HG02840 (cell line): ENCODE measurements at regions not wholly inside any gene's neighbourhood (a gene's known extent, or its start where the extent isn't known, plus 50 kb on each side); places are given as distances from the start of the nearest gene placed in this dataset.
"Not testable (repeated sequence)": the region's sequence is repeated elsewhere in the genome, so short reads cannot be mapped to it uniquely, and the experiment has no call there.

ENCODE experiments used
- ATAC-seq: cut with Tn5 transposase; IDR thresholded peaks from one replicate; pipeline ENCODE4 v1.9.1; 2021; ENCODE audit warnings: mild to moderate bottlenecking, moderate library complexity, moderate number of reproducible peaks; ENCODE audit not compliant: unreplicated experiment, low FRiP score

DNA sequence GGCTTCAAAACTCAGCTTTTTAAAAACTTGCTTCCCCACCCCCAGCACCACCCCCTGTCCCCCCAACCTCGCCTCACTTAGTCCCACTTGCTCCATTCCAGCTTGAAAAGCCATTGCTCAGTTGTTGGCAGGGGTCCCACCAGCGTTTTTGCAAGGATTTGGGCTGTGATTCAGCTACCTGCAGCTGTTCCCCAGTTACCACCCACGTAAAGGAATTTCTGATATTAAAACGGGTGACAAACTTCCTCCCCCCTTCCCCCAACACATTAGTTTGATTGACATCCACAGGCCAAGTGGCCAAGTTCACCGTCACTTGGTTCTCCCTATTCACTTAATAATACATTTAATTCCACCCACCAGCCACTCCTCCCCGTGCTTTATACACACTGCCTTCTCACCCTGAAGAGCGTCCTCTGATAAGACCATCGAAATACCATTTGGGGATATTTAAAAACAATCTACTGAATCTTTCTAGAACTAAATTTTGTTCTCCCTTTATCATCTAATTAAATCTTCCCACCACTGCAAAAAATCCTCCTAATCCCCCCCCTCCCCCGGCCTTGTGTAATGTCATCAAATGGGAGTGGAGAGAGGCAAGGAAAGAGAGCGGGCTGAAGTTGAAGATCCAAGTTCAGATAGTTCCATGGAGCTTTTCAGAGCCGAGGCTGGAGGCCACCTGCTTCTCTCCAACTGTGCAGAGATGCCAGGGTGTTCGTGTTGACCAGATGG, 55.1 kb downstream of the SOX9 start:
- no peak for ATAC-seq

GRCh38 chr17:72176516-72176851, 55.7 kb downstream of the SOX9 start:
- no peak for ATAC-seq

DNA sequence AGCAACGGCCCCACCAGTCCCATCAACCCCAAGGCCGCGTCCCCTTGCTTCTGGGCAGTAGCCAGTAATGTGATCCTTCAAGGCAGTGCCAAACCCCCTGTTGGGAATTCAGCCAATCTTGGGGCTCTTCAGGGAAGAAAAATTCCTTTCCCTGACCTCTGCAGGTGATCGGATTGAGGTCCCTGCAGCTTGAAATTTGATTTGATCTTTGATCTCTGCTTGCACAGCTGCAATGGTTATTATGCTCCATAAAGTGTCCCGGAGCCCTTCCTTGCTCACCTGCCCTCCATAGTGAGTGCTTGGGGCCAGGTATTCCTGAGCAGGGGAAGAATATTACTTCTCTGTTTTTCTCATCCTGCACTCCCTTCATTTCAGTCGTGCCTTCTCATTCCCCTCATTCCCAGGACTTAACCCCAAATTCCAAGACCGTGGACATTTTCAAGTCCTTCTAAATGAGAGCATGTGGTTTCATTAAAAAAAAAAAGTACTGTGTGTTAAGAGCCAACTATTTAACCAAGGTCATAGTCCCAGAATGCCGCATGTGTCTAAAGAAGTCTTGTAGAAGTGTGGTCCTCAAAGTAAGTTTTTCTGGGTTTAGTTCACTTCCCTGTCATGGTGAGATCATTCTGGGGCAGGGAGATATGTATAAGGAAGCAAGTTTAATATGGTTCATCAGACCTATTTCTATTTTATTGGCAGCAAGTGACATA, 56.3 kb downstream of the SOX9 start:
- no peak for ATAC-seq

DNA sequence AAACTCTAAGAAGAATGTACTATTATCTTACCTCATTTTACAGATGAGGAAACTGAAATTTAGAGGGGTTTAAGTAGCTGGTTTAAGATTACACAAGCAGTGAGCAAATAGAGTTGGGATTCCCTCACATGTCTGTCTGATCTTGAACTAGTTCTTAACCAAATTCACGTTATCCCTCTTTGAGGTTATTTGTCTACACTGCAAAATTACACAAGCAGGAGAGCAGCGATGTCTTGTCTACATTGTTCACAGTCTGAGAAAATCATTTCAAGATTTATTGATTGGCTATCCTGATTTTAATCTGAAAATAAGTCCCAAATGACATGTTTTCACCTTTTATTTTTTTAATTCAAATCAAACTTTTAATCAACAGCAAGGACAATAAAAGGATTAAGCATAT, 56.9 kb downstream of the SOX9 start:
- no peak for ATAC-seq

DNA sequence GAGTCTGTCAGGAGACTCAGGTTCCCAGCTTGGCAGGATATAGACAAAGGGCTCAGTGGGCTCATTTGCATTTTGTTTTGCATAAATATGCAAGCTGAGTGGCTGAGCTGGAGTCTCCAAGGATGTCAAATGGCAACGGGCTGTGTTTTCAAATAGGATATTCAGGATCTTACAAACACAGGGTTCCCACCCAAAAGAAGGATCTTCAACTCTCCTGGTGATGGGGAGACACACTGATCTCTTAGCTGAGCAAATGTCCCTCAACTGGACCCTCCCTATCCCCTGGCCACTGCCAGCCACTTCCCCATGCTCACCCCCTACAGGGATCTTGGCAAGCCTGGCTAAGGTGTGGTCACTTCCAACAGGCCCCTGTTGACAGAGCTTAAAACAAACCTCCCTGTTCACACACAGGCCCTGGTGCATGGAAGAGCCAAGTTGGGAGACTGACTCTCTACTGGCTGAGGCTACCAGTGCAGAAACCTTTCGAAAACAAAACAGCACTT, 61.6 kb downstream of the SOX9 start:
- no peak for ATAC-seq

- no peak for ATAC-seq
These were observed 62.4 kb downstream of the SOX9 start for GRCh38 chr17:72183194-72183685.

GRCh38 chr17:72184805-72185204, 64.0 kb downstream of the SOX9 start:
- no peak for ATAC-seq

DNA sequence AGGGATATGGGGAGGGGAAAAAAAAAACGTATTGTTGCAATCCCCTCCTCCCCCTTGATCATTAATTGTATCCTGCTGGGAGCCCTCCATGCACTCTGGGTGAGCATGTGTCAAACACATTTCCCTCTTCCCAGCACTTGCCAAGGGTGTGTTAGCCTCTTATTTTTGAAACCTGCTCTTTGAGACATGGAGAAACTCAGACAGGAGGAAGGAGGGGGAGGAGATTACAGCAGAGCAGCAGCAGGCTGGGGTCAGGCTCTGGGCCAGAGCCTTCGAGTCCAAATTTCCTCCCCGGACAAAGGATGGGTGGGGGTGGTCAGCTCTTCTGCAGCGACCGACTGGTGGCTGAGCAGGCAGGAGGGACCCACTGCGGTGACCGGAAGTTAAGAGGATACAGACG, 64.7 kb downstream of the SOX9 start:
- ATAC-seq: no peak

DNA sequence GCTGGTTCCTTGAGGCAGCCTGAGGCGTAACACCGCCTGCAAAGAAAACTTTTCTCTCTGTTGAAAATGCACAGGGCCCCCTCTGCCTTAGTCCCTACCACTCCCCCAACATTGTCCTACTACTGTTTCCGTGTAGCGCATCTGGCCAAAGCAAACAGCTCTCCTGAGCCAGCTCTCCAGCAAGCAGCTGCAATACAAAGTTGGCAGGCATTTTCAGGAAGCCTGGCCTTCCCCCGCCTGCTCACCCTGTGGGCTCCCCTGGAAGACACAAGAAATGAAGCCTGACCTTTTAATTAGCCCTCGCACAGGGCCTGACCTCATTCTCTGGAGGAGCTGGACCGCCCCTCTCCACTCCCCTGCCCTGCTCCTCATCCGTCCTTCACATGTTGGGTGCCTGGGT, 66.7 kb downstream of the SOX9 start:
- no peak for ATAC-seq

DNA sequence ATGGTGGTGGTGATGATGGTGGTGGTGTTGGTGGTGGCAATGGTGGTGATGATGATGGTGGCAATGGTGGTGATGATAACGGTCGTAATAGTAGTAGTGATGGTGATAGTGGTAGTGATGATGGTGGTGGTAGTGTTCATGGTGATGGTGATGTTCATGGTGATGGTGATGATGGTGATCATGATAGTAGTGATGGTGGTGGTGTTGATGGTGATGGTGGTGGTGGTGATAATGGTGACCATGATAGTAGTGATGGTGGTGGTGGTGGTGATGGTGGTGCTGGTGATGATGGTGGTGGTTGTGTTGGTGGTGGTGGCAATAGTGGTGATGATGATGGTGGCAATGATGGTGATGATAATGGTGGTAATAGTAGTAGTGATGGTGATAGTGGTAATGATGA, 68.0 kb downstream of the SOX9 start:
- no peak for ATAC-seq

GRCh38 chr17:72189768-72190593, 69.2 kb downstream of the SOX9 start:
- no peak for ATAC-seq

DNA sequence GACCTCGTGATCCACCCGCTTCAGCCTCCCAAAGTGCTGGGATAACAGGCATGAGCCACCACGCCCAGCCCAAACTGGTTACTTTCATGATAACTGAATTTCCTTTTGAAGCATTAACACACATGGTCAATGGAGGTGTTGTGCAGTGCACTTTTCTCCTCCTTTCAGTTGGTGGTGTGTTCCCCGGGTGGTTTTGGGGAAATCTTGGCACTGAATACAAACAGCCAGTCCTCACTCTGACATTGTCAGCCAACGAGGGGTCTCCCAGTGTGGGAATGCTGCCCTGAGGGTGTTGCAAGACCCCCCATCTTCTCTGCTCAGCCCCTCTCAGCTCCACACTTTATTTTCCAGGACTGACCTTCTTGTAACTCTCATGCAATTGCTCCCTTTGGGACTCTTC, 70.5 kb downstream of the SOX9 start:
- no peak for ATAC-seq

- ATAC-seq: no peak
These were observed 71.3 kb downstream of the SOX9 start for GRCh38 chr17:72191921-72192799.

DNA sequence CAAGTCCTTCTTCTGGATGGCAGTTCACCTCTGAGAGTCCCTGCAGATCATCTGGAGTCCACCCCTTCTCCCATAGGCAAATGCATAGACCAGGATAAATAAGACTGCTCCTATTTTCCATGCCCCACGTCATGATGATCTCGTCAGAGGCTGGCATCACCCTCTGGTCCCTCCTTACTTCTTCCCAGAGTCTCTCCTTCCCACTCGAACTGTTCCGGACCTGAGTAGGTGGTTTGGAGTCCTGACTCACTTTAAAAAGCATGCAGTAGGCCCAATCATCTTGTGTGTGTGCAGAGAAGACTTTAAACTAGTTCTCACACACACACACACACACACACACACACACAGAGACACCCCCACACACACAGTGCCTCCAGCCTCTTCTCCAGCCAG, 72.0 kb downstream of the SOX9 start:
- ATAC-seq: no peak

DNA sequence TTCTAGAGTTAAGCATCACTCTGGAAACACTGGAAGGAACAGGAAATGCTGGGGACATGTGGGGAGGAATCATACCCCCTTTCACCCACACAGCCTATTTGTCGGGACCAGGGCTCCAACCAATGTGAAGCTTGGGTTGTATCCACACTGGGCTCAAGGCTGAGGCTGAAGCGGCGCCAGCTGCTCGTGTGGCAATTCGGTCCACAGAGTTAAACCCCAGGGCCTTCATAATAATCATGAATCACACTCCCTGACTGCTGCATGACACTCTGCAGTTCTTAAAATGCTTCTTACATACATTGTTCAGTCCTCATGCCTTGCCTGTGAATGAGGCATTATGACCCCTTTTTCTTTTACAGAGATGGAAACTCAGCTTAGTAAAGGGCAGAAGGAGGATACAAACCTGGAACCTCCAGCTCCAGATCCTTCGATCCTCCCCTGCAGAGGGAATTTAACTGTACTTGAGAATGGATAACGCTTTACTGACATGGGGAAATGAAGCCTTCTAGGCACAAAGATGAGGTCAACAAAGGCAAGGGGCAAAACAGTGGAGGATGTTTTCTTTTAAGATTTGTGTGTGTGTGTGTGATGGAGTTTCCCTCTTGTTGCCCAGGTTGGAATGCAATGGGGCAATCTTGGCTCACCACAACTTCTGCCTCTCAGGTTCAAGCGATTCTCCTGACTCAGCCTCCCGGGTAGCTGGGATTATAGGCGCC, 72.7 kb downstream of the SOX9 start:
- no peak for ATAC-seq

GRCh38 chr17:72194107-72194440, 73.3 kb downstream of the SOX9 start:
- ATAC-seq: not testable (repeated sequence)

- no peak for ATAC-seq
These were observed 78.4 kb downstream of the SOX9 start for GRCh38 chr17:72199256-72199655.

DNA sequence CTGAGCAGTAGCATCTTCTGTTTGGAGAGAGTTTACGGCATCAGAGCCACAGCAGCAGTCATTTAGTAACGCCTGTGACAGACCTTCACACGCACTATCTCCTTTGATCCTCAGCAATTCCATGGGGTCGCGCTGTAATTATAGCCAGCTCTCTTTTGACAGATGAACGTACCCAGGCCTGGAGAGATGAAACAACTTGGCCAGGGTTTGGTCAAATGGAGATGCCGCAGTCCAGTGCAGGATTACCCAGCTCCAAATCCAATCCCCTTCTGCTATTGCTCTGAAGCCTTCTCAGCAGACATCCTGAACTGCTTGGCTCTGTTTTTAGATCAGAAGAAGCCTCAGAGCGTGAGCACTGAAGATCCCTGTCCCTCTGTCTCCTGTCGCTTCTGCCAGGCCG, 83.9 kb downstream of the SOX9 start:
- ATAC-seq: no peak

DNA sequence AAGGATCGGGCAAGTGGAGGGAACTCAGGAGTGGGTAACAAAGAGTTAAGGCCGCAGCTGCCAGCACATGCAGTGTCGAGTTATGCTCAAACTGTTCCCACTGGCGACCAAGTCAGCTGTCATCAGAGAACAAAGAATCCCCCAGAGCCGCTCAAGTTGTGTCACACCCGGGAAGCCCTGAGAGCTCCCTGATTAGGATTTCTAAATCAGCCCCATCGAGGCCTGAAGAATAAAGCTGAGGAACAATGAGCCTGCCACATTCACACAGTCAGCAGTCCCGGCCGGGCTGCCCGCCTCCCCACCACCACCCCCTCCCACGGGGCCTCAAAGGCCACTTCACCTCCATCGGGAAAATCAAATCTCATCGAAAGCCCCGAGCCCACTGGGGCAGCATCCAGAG, 84.5 kb downstream of the SOX9 start:
- no peak for ATAC-seq

DNA sequence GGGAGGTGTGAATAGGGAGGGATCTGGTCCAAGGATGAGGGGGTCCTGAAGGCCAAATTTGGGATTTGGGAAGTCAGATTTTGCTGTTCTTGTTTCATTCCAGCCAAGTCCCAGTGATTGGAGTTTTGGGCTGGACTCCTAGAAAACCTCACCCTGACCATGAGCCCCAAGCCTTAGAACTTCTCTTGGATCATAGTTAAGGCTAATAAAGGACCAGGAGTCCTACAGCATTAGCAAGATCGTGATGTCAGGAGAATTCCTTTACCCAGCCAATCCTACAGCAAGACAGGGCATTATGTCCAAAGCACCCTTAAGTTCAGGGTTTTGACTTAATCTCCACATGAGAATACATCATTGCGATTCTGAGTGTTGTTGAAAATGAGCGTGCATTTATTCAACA, 85.0 kb downstream of the SOX9 start:
- no peak for ATAC-seq
